Ishikawa (cell line): ENCODE measurements at regions not wholly inside any gene's neighbourhood (a gene's known extent, or its start where the extent isn't known, plus 50 kb on each side); places are given as distances from the start of the nearest gene placed in this dataset.

Experiments
- MAX ChIP-seq: IDR thresholded peaks from 2 replicates; pipeline ENCODE4 v1.6.1; 2012
- NFIC ChIP-seq: IDR thresholded peaks from 2 replicates; pipeline ENCODE4 v1.6.1; 2012
- RAD21 ChIP-seq: IDR thresholded peaks from 2 replicates; pipeline ENCODE4 v1.6.1; 2012; ENCODE audit warnings: low read depth
- REST ChIP-seq: IDR thresholded peaks from 2 replicates; pipeline ENCODE4 v1.6.1; 2012; ENCODE audit warnings: low read depth, mild to moderate bottlenecking
- TAF1 ChIP-seq: IDR thresholded peaks from 2 replicates; pipeline ENCODE4 v1.6.1; 2012; ENCODE audit warnings: low read depth, mild to moderate bottlenecking
- TEAD4 ChIP-seq: IDR thresholded peaks from 2 replicates; pipeline ENCODE4 v1.6.1; 2012
- USF1 ChIP-seq: IDR thresholded peaks from 2 replicates; pipeline ENCODE4 v1.6.1; 2012
- YY1 ChIP-seq: IDR thresholded peaks from 2 replicates; pipeline ENCODE4 v1.6.1; 2012; ENCODE audit warnings: low read depth

- no peak for TF ChIP-seq YY1
- no peak for TF ChIP-seq REST
- TF ChIP-seq RAD21, result no peak
- no peak for TF ChIP-seq TAF1
- TF ChIP-seq USF1, result no peak
- TF ChIP-seq TEAD4, result no peak
- TF ChIP-seq MAX, result no peak
- no peak for TF ChIP-seq NFIC
Measured at GRCh38 chr9:86829496-86830046, 117.7 kb downstream of the GAS1 start.
